Ascending aorta (tissue), 2 donors: ENCODE measurements at regions not wholly inside any gene's neighbourhood (a gene's known extent, or its start where the extent isn't known, plus 50 kb on each side); places are given as distances from the start of the nearest gene placed in this dataset.

Experiments used
- DNase-seq, 2 donors: peaks; one replicate each; pipeline ENCODE4 v3.0.0-alpha.2; 2019; ENCODE audit warnings: low spot score in 2 of 2
- H3K27ac ChIP-seq, 2 donors: fragments of 200-600 bp; sonication (generic); one replicate each; pipeline ENCODE4 v1.5.1; 2016 to 2017; ENCODE audit warnings: mild to moderate bottlenecking in 1 of 2
- H3K27me3 ChIP-seq: fragments of 200-600 bp; sonication (generic); one replicate; pipeline ENCODE4 v1.5.1; 2017
- H3K36me3 ChIP-seq, 2 donors: fragments of 200-600 bp; sonication (generic); one replicate each; pipeline ENCODE4 v1.5.1; 2016
- H3K4me1 ChIP-seq, 2 donors: fragments of 200-600 bp; sonication (generic); one replicate each; pipeline ENCODE4 v1.5.1; 2016 to 2017; ENCODE audit warnings: mild to moderate bottlenecking in 1 of 2
- H3K4me3 ChIP-seq, 2 donors: fragments of 200-600 bp; sonication (generic); one replicate each; pipeline ENCODE4 v1.5.1; 2016 to 2017; ENCODE audit warnings: mild to moderate bottlenecking in 1 of 2
- H3K9me3 ChIP-seq, 2 donors: fragments of 200-600 bp; sonication (generic); one replicate each; pipeline ENCODE4 v1.5.1; 2016
- CTCF ChIP-seq, 3 experiments: fragments of 200-600 bp in 2 of 3; fragments of 450-650 bp in 1 of 3; sonication (generic) in 2 of 3; IDR thresholded peaks; one replicate each; pipeline ENCODE4 v1.5.1; 2016 to 2019; ENCODE audit warnings: antibody characterized with exemption in 3 of 3, mild to moderate bottlenecking in 1 of 3, moderate library complexity in 1 of 3
- intact Hi-C: fragments of 100-400 bp; cut with DNase I; formaldehyde crosslinking; loops from one replicate; pipeline ENCODE4 v1.15.1; 2023

GRCh38 chr1:221813887-221814286, 72.0 kb upstream of the DUSP10 start:
- Histone ChIP-seq H3K4me1 (no peaks in the 10 kb centered on the region), H3K36me3 (no peaks in the 10 kb centered on the region), H3K27me3 (no peaks in the 10 kb centered on the region), H3K9me3 (no peaks in the 10 kb centered on the region), H3K4me3 (no peak overlapping the region), H3K27ac (no peak overlapping the region)
- no peak for TF ChIP-seq CTCF (IDR thresholded peaks at IDR 0.05)
- DNase-seq = no peak
- intact Hi-C loops = no loop called here

GRCh38 chr1:221812905-221813597, 71.2 kb upstream of the DUSP10 start:
- H3K27me3 ChIP-seq = no peaks in the 10 kb centered on the region
- no peaks in the 10 kb centered on the region for H3K36me3 ChIP-seq
- no peak for TF ChIP-seq CTCF (IDR thresholded peaks at IDR 0.05)
- no peak overlapping the region for H3K4me3 ChIP-seq
- no peaks in the 10 kb centered on the region for H3K4me1 ChIP-seq
- DNase-seq = no peak
- intact Hi-C loops = no loop called here
- H3K9me3 ChIP-seq = no peaks in the 10 kb centered on the region
- no peak overlapping the region for H3K27ac ChIP-seq

GRCh38 chr1:221812088-221812752, 70.3 kb upstream of the DUSP10 start:
- Histone ChIP-seq H3K4me1 (no peaks in the 10 kb centered on the region), H3K4me3 (no peak overlapping the region), H3K36me3 (no peaks in the 10 kb centered on the region), H3K27me3 (no peaks in the 10 kb centered on the region), H3K9me3 (no peaks in the 10 kb centered on the region), H3K27ac (no peak overlapping the region)
- intact Hi-C loops = no loop called here
- DNase-seq = no peak
- no peak for TF ChIP-seq CTCF (IDR thresholded peaks at IDR 0.05)

GRCh38 chr1:221810406-221810805, 68.5 kb upstream of the DUSP10 start:
- no peak overlapping the region for H3K27ac ChIP-seq
- DNase-seq = no peak
- H3K4me3 ChIP-seq = no peak overlapping the region
- H3K4me1 ChIP-seq = no peaks in the 10 kb centered on the region
- H3K36me3 ChIP-seq = no peaks in the 10 kb centered on the region
- intact Hi-C loops = no loop called here
- no peaks in the 10 kb centered on the region for H3K27me3 ChIP-seq
- no peaks in the 10 kb centered on the region for H3K9me3 ChIP-seq
- TF ChIP-seq CTCF (IDR thresholded peaks at IDR 0.05) = no peak

- Histone ChIP-seq H3K4me3 (no peak overlapping the region), H3K27ac (no peak overlapping the region), H3K9me3 (no peaks in the 10 kb centered on the region), H3K27me3 (no peaks in the 10 kb centered on the region), H3K36me3 (no peaks in the 10 kb centered on the region), H3K4me1 (no peaks in the 10 kb centered on the region)
- DNase-seq = no peak
- intact Hi-C loops = no loop called here
- no peak for TF ChIP-seq CTCF (IDR thresholded peaks at IDR 0.05)
Measured at GRCh38 chr1:221809091-221810029, 67.5 kb upstream of the DUSP10 start.
